ENCODE measurements at regions not wholly inside any gene's neighbourhood (a gene's known extent, or its start where the extent isn't known, plus 50 kb on each side); places are given as distances from the start of the nearest gene placed in this dataset.

GRCh38 chr13:26882731-26883130, 122.1 kb upstream of the GPR12 start:
- TF ChIP-seq CTCF (IDR thresholded peaks at IDR 0.05 in 2 of 3, conservative IDR thresholded peaks at IDR 0.05 in 1 of 3; ENCODE audit: borderline replicate concordance in 1 of 3, insufficient read depth in 1 of 3, low read depth in 2 of 3, low read length in 2 of 3) (no peak), TCF7L2 (IDR thresholded peaks at IDR 0.05; ENCODE audit: borderline replicate concordance, extremely low read depth, insufficient read depth, insufficient read length) (no peak), RAD21 (IDR thresholded peaks at IDR 0.05; ENCODE audit: low read depth) (no peak), POLR2A (IDR thresholded peaks at IDR 0.05; ENCODE audit: borderline replicate concordance, extremely low read depth, insufficient read depth, insufficient read length) (no peak), SIN3A (IDR thresholded peaks at IDR 0.05; ENCODE audit: low read depth) (no peak), EZH2phosphoT487 (IDR thresholded peaks at IDR 0.05; ENCODE audit: borderline replicate concordance) (no peak), REST (IDR thresholded peaks at IDR 0.05; ENCODE audit: low read depth) (no peak)
